Prostate gland (tissue), 2 donors: ENCODE measurements at regions not wholly inside any gene's neighbourhood (a gene's known extent, or its start where the extent isn't known, plus 50 kb on each side); places are given as distances from the start of the nearest gene placed in this dataset.

Source experiments
- DNase-seq: peaks from one replicate; pipeline ENCODE4 v3.0.0-alpha.2; 2019; ENCODE audit warnings: low spot score
- H3K27ac ChIP-seq, 2 donors: fragments of 200-600 bp; sonication (generic); 2 replicates each; pipeline ENCODE4 v1.5.1; 2017 to 2019
- H3K27me3 ChIP-seq: fragments of 200-600 bp; sonication (generic); replicated peaks from 2 replicates; pipeline ENCODE4 v1.5.1; 2019; ENCODE audit not compliant: insufficient read depth
- H3K36me3 ChIP-seq, 2 donors: fragments of 200-600 bp; sonication (generic); 1 replicate in 1 of 2; 2 replicates in 1 of 2; pipeline versions ENCODE4 v1.5.1 to v1.8.1; 2017 to 2019
- H3K4me1 ChIP-seq: fragments of 200-600 bp; sonication (generic); replicated peaks from 2 replicates; pipeline ENCODE4 v1.5.1; 2019
- H3K4me3 ChIP-seq, 2 donors: fragments of 200-600 bp; sonication (generic); 2 replicates each; pipeline ENCODE4 v1.5.1; 2017 to 2019
- H3K9me3 ChIP-seq: fragments of 200-600 bp; sonication (generic); 2 replicates; pipeline ENCODE4 v1.5.1; 2017
- POLR2A ChIP-seq: fragments of 450-650 bp; IDR thresholded peaks from one replicate; pipeline ENCODE4 v1.6.1; 2016; ENCODE audit warnings: antibody characterized with exemption, mild to moderate bottlenecking
- POLR2AphosphoS5 ChIP-seq: sonication (generic); formaldehyde crosslinking; IDR thresholded peaks from one replicate; pipeline ENCODE4 v1.6.1; 2017; ENCODE audit warnings: antibody characterized with exemption
- WGBS: methylation state at CpG from one replicate; pipeline ENCODE4 v1.1.5; 2018; 5-methylcytosine and 5-hydroxymethylcytosine counted together
- intact Hi-C: fragments of 100-400 bp; cut with DNase I; formaldehyde crosslinking; loops from one replicate; pipeline ENCODE4 v1.14.2; 2022
- TF ChIP-seq, protein P1 (sequence below), 4 experiments: fragments of 200-600 bp in 2 of 4; fragments of 450-650 bp in 2 of 4; sonication (generic) in 2 of 4; IDR thresholded peaks; 1 replicate in 3 of 4; 2 replicates in 1 of 4; pipeline ENCODE4 v1.5.1; 2016 to 2019; ENCODE audit warnings: antibody characterized with exemption in 4 of 4, mild to moderate bottlenecking in 2 of 4, moderate library complexity in 2 of 4

DNA sequence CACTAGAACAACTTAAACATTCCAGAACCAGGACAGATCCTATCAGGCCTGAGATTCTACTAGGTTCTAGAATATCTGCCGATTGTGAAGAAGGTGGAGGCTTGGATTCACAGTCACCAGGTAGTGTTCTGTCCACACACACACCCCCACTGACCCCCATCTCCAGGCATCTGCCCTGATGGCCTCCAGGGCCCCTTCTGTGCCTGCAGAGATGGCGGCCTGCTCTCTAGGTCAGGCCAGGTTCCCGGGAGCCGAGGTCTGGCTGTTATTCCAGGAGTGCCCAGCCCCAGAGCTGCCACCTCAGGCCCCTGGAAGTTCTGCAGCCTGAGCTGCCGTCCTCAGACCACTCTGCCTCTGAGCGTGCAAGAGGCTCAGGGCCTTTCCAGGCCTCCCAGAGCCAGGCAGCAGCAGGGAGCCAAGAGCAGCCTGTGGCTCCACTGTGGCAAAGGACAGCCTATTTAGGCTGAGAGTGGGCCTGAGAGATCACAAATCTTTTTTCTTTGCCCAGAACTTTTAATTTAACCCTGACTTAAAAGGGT lies 96.2 kb upstream of the ASAP2 start:
- Histone ChIP-seq H3K9me3 (no peaks in the 10 kb centered on the region), H3K27me3 (no peaks in the 10 kb centered on the region), H3K27ac (no peak overlapping the region), H3K4me1 (no peaks in the 10 kb centered on the region), H3K4me3 (no peak overlapping the region), H3K36me3 (no peaks in the 10 kb centered on the region)
- no peak for TF ChIP-seq POLR2AphosphoS5
- TF ChIP-seq, protein P1, sequence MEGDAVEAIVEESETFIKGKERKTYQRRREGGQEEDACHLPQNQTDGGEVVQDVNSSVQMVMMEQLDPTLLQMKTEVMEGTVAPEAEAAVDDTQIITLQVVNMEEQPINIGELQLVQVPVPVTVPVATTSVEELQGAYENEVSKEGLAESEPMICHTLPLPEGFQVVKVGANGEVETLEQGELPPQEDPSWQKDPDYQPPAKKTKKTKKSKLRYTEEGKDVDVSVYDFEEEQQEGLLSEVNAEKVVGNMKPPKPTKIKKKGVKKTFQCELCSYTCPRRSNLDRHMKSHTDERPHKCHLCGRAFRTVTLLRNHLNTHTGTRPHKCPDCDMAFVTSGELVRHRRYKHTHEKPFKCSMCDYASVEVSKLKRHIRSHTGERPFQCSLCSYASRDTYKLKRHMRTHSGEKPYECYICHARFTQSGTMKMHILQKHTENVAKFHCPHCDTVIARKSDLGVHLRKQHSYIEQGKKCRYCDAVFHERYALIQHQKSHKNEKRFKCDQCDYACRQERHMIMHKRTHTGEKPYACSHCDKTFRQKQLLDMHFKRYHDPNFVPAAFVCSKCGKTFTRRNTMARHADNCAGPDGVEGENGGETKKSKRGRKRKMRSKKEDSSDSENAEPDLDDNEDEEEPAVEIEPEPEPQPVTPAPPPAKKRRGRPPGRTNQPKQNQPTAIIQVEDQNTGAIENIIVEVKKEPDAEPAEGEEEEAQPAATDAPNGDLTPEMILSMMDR (IDR thresholded peaks at IDR 0.05): no peak
- no peak for TF ChIP-seq POLR2A
- DNase-seq: no peak
- WGBS: 90% methylated on average over 6 of the region's 6 CpGs
- intact Hi-C loops: no loop called here

DNA sequence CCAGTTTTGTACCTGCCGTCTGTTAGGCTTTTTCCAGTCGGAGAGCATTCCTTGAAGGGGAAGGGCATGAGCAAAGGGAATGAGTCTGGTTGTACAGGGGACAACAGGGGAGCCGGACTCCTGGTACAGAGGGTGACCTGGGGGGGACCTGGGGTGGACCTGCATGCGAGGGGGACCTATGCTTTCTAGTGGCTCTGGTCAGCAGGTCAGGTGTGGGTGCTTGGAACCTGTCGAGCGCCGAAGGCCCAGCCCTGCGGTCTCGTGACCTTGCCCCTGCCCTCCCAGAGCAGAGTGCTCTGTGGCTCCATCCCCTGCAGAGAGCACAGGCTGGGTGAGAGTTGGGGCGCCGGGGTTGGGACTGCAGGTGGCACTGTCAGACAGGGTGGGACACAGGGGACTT lies 96.7 kb upstream of the ASAP2 start:
- no peak overlapping the region for H3K27ac ChIP-seq
- DNase-seq: no peak
- no peak overlapping the region for H3K4me3 ChIP-seq
- H3K4me1 ChIP-seq: no peaks in the 10 kb centered on the region
- intact Hi-C loops: no loop called here
- TF ChIP-seq POLR2AphosphoS5 (no peak), POLR2A (no peak)
- TF ChIP-seq, protein P1 (IDR thresholded peaks at IDR 0.05): no peak
- H3K9me3 ChIP-seq: no peaks in the 10 kb centered on the region
- no peaks in the 10 kb centered on the region for H3K27me3 ChIP-seq
- over 99% methylated on average over 11 of the region's 11 CpGs for WGBS
- no peaks in the 10 kb centered on the region for H3K36me3 ChIP-seq

DNA sequence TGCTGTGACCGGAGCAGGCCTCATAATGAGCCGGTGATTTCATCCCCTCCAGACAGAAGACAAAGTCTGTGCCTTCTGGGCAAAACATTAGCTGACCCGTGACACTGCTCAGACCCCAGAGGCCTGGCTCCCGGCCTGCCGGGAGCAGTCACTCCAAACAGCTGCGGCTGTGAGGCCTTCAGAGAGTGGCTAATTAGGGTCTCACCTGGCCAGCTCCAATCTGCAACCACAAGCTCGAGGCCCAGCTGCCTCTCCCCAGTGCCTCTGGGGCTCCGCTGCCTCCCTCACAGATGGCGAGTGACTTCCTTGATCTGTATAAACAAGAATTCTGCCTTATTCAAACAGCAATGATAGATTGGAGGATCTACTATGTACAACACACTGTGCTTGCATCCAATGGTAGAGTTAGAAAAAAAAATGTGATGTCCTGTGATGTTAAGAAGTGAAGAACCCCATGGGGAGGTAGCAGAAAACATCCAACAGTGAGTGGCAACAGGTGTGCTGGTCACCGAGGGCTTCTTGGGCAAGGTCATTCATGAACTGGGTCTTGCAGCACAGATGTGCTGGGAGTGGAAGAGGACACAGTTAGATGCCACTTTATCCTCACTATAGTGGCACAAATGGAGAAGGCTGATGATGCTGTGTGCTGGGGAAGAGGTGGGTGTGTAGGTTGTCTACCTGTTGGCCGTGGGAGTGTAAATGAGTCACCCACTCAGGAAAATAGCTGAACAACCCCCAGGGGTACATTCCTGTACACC lies 98.2 kb upstream of the ASAP2 start:
- Histone ChIP-seq H3K4me3 (no peak overlapping the region), H3K27ac (no peak overlapping the region), H3K36me3 (no peaks in the 10 kb centered on the region), H3K4me1 (no peaks in the 10 kb centered on the region), H3K9me3 (no peaks in the 10 kb centered on the region), H3K27me3 (no peaks in the 10 kb centered on the region)
- 83% methylated on average over 11 of the region's 11 CpGs for WGBS
- DNase-seq: no peak
- TF ChIP-seq POLR2A (no peak), POLR2AphosphoS5 (no peak)
- TF ChIP-seq, protein P1 (IDR thresholded peaks at IDR 0.05): no peak
- intact Hi-C loops: no loop called here

DNA sequence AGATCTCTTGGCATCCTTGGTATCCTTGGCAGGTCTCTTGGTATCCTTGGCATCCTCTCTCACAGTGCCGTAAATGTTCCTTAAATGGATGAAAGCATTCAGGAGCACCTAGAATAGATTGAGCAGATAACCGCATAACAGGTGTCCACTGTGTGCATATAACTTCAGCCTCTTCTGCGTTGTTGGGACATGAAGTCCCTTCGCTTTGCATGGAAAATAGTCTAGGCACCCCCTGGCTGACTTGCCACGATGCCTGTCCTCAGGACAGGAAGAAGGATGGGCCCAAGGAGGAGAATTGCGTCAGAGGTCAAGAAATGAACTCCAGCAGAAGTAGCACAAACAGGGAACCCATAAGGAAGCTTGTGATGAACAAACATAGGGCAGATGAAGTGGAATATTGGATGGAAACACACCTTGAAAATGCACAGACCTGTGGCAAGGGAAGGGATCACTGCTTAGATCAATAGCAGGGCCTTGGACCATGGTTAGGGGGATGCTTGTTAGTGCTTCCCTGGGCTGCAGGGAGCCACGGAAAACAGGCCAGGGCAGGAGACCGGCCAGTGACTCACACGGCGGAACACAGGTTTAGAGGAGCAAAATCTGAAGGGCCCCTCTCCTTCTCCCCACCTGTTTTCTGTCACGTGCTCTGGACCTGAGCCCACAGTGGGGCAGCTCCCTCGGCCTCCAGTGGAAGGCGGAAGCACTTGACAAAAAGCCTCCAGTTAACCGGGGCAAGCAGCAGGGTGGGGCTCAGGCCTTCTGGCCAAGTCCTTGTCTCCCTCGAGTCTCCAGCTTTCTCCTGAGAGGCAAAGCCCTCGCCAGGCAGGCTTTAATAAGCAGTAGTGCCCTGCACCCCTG lies 99.2 kb upstream of the ASAP2 start:
- Histone ChIP-seq H3K27me3 (no peaks in the 10 kb centered on the region), H3K4me3 (no peak overlapping the region), H3K4me1 (no peaks in the 10 kb centered on the region), H3K27ac (no peak overlapping the region), H3K9me3 (no peaks in the 10 kb centered on the region), H3K36me3 (no peaks in the 10 kb centered on the region)
- no peak for TF ChIP-seq POLR2AphosphoS5
- TF ChIP-seq, protein P1 (IDR thresholded peaks at IDR 0.05): no peak
- TF ChIP-seq POLR2A: no peak
- intact Hi-C loops: no loop called here
- DNase-seq: no peak
- WGBS: 75% methylated on average over 16 of the region's 16 CpGs
